Mammary epithelial cell (primary cell): ENCODE measurements at regions not wholly inside any gene's neighbourhood (a gene's known extent, or its start where the extent isn't known, plus 50 kb on each side); places are given as distances from the start of the nearest gene placed in this dataset.

Experiments
- EZH2 ChIP-seq: IDR thresholded peaks from 2 replicates; pipeline ENCODE4 v1.6.1; 2012; ENCODE audit warnings: low read length, inconsistent platforms, borderline replicate concordance
- TF ChIP-seq, protein P1 (sequence below), 2 donors: IDR thresholded peaks in 1 of 2; conservative IDR thresholded peaks in 1 of 2; 2 replicates each; pipeline ENCODE4 v1.5.1; 2011 to 2012; ENCODE audit warnings: inconsistent platforms in 2 of 2, low read length in 2 of 2, mild to moderate bottlenecking in 2 of 2, control low read depth in 1 of 2, low read depth in 1 of 2; ENCODE audit not compliant: insufficient read depth in 1 of 2; ENCODE audit errors: extremely low read depth in 1 of 2

DNA sequence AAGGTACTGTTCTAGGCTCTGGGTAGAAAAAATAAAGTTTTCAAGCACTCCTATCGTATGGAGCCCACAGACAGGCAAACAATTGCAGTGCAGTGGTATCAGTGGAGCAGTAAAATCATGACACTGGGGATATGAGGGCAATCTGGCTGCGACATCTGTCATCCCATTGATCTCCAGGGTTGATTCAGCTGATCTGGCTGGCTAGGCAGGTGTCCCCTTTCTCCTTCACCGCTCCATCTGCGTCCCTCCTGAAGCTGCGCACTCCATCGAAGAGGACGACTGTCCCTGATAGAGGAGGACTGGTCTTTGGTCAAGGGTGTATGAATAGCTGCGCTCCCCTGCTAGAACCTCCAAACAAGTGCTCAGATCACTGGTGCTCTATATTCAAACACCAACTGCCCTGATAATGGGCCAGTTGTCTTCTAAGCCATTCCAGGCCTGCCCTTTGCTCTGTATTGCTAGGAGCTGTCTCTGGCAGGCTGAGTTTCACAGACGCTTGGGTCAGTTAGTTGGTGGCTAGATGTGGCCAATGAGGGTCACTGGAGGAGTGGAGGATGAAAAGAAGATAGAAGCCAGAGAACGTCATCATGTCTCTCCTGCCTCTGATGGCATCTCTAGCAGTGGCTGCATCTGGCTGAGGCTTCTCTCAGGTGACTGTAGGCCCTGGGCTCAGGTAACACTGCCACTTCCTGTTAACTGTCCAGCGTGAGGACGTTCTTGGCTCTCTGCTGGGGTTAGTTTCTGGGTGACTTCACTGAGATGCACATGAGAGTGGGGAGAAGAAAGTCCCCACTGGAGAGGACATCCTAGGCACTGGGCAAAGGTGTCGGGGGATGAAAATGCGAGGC lies 205.0 kb upstream of the FOXN3 start:
- TF ChIP-seq, protein P1, sequence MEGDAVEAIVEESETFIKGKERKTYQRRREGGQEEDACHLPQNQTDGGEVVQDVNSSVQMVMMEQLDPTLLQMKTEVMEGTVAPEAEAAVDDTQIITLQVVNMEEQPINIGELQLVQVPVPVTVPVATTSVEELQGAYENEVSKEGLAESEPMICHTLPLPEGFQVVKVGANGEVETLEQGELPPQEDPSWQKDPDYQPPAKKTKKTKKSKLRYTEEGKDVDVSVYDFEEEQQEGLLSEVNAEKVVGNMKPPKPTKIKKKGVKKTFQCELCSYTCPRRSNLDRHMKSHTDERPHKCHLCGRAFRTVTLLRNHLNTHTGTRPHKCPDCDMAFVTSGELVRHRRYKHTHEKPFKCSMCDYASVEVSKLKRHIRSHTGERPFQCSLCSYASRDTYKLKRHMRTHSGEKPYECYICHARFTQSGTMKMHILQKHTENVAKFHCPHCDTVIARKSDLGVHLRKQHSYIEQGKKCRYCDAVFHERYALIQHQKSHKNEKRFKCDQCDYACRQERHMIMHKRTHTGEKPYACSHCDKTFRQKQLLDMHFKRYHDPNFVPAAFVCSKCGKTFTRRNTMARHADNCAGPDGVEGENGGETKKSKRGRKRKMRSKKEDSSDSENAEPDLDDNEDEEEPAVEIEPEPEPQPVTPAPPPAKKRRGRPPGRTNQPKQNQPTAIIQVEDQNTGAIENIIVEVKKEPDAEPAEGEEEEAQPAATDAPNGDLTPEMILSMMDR (conservative IDR thresholded peaks at IDR 0.05 in 1 of 2, IDR thresholded peaks at IDR 0.05 in 1 of 2; ENCODE audit: extremely low read depth in 1 of 2, insufficient read depth in 1 of 2, low read depth in 1 of 2, low read length in 2 of 2) = no peak
- no peak for TF ChIP-seq EZH2
